RWPE1 (cell line): ENCODE measurements at regions not wholly inside any gene's neighbourhood (a gene's known extent, or its start where the extent isn't known, plus 50 kb on each side); places are given as distances from the start of the nearest gene placed in this dataset.

Experiments used
- CTCF ChIA-PET: fragments of 350-600 bp; sonication (Branson Sonifier 250); formaldehyde crosslinking; extraction: SDS; loops from one replicate; lab custom pipeline; 2021; lab: Yijun Ruan, JAX
- POLR2A ChIA-PET: fragments of 400-600 bp; formaldehyde crosslinking; extraction: SDS; loops from one replicate; lab custom pipeline; 2020; ENCODE audit warnings: antibody characterized with exemption; ENCODE audit not compliant: low non-redundant PET; lab: Yijun Ruan, JAX
- DNase-seq: peaks from one replicate; pipeline ENCODE4 v3.0.0; 2012; ENCODE audit warnings: low spot score
- H3K27ac ChIP-seq: fragments of 450-650 bp; 2 replicates; pipeline ENCODE4 v1.5.1; 2017
- CTCF ChIP-seq: fragments of 450-650 bp; conservative IDR thresholded peaks from 2 replicates; pipeline ENCODE4 v1.5.1; 2017; ENCODE audit warnings: low read depth, mild to moderate bottlenecking

- no peak for DNase-seq
- no peak overlapping the region for H3K27ac ChIP-seq
- TF ChIP-seq CTCF = no peak
- CTCF ChIA-PET = no interaction called here
- POLR2A ChIA-PET = no interaction called here
Measured at GRCh38 chr12:18971932-18972331, 157.6 kb upstream of the PLEKHA5 start.

- ChIA-PET POLR2A (no interaction called here), CTCF (no interaction called here)
- no peak for DNase-seq
- TF ChIP-seq CTCF = no peak
- no peak overlapping the region for H3K27ac ChIP-seq
Measured at GRCh38 chr12:18975933-18976332, 153.6 kb upstream of the PLEKHA5 start.

- no peak for DNase-seq
- H3K27ac ChIP-seq = no peak overlapping the region
- TF ChIP-seq CTCF = no peak
- ChIA-PET CTCF (no interaction called here), POLR2A (no interaction called here)
Measured at GRCh38 chr12:18979401-18980126, 150.0 kb upstream of the PLEKHA5 start.

GRCh38 chr12:18981732-18982131 lies 147.8 kb upstream of the PLEKHA5 start:
- DNase-seq = no peak
- ChIA-PET CTCF (no interaction called here), POLR2A (no interaction called here)
- no peak for TF ChIP-seq CTCF
- no peak overlapping the region for H3K27ac ChIP-seq

GRCh38 chr12:18982226-18982949 lies 147.1 kb upstream of the PLEKHA5 start:
- TF ChIP-seq CTCF = no peak
- H3K27ac ChIP-seq = no peak overlapping the region
- ChIA-PET CTCF (no interaction called here), POLR2A (no interaction called here)
- no peak for DNase-seq

GRCh38 chr12:18983854-18984253 lies 145.7 kb upstream of the PLEKHA5 start:
- DNase-seq = no peak
- no peak overlapping the region for H3K27ac ChIP-seq
- ChIA-PET CTCF (interaction anchor here (0.5 to 1.1 kb wide), 2 partner anchors 19 to 1157 kb away, joined by 3 read pairs; no protein-coding TSS in a partner anchor), POLR2A (no interaction called here)
- no peak for TF ChIP-seq CTCF
